Activated naive CD4-positive, alpha-beta T cell treated with anti-CD3 and anti-CD28 coated beads, Interleukin-2, amount 50 U/mL, for 16 hours (primary cell): ENCODE measurements at regions not wholly inside any gene's neighbourhood (a gene's known extent, or its start where the extent isn't known, plus 50 kb on each side); places are given as distances from the start of the nearest gene placed in this dataset.

Experiments
- DNase-seq: peaks from one replicate; pipeline ENCODE4 v3.0.0-alpha.2; 2020

DNA sequence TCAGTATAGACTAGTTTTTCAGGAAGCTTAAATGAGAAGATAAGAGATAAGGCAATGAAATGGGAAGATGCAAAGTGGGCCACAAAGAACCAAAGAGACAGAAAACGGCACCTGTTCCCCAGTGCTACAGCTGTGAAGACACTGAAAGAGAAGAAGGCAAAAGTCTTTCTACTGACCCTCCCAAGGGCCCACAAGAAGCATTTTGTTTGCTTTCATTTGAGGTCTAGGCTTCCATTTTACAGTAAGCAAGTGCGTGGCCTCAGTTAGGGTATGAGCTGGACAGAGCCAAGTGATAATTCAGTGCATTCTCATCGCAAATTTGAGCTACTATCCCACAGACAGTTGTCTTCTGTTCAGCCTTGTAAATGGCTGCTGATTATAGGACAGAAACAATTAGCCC, 53.4 kb upstream of the STK17B start:
- no peak for DNase-seq

DNA sequence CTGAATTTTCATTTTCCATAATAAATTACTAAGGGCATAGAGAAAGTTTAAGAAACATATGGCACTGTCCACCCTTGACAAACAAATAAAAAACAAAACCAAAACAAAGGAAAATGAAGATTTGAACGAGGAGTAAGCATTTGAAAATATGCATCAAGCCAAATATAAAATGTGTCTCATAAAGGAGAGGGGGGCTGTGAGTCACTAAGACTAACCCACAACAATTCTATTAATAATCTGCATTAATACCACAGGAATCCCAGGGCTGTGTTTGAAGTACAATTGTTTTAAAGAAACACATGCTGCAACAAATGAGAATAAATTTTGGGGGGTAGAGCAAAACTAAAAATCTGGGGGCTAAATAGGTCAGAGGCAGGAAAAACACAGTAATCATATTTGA, 53.8 kb upstream of the STK17B start:
- no peak for DNase-seq

DNA sequence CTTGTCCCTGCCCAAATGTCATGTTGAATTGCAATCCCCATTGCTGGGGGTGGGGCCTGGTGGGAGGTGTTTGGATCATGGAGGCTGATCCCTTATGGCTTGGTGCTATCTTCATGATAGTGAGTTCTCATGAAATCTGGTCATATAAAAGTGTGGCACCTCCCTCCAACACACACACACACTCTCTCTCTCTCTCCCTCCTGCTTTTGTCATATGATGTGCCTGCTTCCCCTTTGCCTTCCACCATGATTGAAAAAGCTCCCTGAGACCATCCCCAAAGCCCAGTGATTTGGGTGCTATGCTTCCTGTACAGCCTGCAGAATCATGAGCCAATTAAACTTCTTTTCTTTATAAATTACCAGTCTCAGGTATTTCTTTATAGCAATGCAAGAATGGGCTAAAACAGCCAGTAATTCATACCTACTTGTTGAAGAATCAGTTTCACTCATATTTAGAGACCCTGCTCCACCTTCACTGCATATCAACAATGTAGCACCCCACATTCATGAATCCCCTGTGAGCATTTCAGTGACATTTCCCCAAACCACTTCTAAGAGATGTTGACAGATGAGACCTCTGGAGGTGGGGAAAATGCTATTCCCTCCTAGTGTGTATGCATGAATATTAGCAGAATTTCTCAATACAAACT, 54.8 kb upstream of the STK17B start:
- no peak for DNase-seq

DNA sequence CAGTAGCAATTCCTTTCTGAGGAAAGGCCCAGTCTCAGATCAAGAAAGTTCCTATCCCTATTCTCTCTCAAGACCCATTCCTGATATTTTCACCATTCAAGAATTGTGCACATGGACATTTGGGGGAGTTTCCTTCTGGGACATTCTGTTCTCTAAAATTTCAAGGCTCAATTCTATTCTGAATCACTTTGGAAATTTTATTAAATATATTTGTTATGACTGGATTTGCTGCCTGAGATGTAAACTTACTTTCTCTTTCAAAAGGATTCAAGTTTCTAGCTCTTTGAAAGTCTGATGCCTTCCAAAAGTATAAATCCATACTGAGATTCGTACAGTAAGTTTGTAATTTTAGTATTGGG, 55.3 kb upstream of the STK17B start:
- DNase-seq, result no peak

DNA sequence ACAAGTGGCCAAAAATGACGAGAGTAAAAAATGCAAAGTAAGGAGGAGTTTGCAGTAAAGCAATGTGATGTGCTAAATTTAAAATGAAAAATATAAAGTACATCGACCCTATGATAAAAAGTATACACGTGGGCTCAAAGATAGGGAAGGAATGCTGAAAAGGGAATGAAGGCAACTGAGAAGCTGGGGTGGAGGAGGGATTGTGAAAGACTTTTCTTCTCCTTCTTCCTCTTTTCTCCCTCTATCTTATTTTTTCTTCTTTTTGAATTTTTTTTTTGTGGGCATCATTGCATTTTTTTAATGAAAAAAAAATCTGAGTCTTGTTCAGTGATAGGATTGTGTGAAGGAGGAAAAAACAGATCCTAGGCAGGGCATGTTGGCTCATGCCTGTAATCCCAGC, 57.6 kb upstream of the STK17B start:
- no peak for DNase-seq

DNA sequence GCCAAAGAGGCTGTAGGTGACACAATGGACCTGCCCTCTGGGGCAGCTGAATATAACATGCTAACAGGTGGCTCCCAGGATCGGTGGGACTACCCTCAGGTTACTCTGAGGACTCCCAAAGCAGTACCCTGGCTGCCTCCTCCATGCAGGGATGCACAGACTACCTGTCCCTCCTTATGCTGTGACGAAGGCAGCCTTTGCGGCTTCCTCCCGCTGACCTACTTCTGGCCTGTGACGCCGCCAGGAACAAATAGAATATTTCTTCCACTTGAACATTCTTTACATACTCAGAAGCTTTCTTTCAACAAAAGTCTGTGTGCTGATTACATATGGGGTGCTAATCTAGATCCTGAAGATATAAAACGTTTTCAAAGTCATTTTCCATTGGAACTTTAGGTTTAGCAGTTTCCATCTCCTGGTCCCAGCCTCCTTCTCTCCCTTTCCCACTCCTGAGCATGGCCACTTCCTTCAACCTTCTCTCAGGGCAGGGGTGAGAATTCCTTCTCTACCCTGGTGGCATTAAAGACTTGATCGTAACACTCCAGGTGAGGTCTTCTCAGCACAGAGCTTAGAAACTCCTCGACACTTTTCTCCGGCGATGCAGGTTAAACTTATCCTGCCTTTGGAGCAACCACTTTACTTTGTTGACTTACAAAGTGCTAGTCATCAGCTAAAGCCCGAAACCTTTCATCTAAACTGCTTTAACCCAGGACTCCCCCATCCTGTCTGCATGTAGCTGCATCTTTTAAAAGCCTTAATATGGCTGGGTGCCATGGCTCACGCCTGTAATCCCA, 58.9 kb upstream of the STK17B start:
- peak; percentile 26 for DNase-seq

DNA sequence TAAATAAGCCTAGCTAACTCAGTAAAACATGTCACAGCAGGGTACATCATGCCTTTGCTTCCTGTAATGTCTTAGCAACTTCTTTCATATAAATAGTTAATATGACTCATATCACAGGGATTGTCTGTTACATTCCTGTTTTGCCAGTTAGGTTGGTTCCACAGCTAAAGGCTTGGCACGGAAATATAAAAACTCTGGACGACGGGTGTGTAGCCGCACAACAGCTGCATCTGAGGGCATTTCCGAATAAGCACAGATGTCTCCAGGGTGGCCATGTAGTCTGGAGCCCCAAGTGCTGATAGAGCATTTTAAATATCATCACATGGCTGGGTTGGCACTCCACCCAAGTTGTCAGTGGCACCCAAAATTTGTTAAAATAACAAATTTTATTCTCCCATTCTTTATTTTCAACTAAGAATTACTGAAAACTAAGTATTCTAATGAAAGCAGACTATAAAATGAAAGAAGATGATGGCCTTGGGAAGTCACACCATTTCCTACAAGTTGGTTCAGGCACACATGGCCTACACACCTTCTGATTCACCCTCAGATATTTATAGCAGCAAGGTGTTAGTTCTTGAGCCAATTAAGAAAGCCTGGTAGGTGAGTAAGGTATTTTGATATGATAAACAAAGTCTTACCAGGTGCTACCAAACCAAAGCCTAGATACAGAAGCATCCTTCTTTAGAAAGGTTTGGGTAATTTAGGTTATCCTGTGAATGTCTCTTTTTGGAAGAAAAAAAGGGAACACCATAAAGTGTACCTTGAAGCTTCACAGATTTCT, 61.8 kb upstream of the STK17B start:
- DNase-seq, result no peak

DNA sequence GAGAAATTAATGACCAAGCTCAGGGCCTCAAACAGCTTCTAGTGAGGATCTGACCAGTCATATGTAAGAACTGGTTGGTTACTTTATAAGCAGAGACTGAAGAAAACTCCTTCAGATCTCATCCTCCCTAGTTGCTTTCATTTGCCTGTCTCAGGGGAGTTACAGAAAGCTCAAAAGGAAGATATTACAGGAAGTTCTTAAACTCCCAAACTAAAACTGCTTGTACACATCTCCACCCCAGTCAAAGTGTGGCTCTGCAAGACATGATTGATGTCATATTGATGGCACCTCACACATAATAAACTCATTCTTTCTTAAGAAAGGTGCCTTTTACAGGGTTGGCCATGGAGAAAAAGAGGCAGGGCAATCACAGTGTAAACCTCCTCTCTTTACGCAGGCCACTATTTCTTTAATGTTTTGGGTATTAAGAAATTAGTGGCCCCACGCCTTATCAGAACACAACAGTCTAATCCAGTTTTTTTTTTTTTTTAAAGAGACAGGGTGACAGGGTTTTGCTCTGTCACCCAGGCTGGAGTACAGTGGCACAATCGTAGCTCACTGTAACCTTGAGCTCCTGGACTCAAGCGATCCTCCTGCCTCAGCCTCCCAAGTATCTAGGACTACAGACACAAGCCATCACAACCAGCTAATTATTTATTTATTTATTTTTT, 62.6 kb upstream of the STK17B start:
- DNase-seq, result no peak

DNA sequence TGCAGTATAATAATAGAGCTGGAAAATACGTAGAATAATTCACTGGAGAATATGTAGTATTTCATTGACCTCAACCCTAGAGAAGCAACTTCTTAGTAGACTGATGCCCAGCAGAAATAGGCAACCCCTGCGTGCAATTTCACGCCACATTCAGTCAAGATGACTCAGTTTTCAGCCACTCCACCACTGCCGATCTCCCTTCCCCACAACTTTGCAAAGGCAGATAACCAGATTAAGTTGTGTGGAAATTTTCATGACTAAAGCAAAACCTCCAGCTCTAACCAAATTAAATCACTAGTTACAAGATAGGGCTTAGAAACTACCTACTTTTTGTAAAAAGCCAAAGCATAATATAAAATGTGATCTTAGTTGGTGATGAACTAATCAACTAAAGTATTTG, 63.3 kb upstream of the STK17B start:
- DNase-seq, result peak; percentile 46

DNA sequence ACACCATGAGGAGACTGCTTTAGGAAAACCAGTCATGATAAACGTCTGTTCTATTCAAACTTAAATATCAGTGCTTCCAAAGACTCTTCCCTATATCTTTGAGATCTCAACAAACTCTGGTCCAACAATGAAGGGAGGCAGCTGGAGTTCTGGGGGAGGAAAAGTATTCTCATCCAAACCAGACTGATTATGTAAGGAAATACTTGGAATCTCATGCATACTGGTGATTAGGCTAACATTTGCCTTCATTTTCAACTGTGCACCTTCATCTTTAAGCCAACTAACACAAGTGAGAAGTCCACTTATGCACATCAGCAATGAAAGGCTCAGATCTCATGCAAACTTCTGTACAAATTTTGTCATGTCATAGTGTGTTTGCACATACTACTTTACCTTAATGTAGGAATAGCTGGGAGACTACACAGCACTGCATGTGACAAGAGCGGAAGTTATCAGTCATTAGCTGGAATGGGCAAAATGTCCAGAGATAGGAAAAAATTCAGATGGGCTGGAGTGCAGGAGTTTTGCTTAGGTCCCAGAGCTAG, 67.5 kb upstream of the STK17B start:
- DNase-seq, result no peak

DNA sequence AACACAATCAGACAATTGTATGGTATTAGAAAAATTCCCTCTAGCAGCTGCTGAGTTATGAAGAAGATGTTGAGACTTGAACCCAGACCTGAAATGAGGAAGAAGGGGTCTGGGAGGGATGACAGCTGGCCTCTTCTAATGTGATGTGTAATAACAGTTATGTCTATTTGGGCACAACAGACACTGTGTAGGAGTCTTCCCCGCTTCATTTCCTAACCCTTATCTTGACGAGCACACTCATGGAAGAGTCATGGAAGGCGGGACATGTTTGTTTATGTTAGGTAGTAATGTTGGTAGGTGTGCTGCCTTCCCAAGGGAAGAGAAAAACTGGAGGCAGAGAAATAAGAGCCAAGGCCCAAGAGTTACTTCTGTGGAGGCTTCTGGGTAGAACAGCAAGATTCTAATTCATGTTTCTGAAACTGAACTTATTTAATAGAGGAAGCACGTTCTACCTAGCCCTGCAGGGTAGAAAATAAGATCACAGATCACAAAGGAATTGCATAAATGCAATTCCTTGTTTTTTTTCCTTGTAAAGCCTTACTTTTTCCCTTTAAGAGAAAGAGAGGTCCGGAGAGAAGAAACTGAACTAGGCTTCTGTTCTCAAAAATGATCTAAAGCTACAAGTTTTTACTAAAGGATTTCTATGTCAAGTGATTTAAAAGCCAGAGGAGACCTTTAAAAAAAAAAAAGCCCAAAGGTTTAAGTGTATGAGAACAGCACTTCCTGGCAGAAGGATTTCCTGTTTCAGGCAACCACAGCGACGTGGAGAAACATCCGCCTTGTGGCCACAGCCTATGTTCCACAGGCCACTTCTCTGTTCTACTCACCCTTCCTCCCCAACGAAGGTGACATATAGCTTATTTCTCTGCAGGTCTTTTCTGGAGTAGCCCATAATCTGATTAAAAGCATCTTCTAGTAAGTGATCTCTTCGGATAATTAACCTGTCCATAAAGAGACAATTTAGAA, 68.5 kb upstream of the STK17B start:
- peak; percentile 57 for DNase-seq

DNA sequence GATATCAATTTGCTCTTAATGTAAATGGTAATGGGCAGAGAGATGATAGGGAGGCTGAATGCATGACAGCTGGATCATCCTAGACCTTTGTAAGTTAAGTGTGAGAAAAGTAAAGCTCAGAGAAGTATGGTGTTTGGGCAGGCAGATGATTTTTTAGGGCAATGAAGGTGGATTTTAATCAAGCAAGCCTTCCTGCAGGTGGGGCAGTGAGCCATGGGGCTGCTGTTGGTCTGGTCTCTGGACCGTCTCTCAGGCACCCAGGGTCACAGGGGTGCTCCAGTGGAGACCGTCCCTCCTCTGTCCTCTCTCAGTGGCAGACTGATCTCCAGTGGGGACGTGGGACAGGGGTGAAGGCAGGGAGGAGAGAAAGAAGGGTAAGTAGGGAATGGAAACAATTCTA, 69.8 kb upstream of the STK17B start:
- DNase-seq, result no peak

DNA sequence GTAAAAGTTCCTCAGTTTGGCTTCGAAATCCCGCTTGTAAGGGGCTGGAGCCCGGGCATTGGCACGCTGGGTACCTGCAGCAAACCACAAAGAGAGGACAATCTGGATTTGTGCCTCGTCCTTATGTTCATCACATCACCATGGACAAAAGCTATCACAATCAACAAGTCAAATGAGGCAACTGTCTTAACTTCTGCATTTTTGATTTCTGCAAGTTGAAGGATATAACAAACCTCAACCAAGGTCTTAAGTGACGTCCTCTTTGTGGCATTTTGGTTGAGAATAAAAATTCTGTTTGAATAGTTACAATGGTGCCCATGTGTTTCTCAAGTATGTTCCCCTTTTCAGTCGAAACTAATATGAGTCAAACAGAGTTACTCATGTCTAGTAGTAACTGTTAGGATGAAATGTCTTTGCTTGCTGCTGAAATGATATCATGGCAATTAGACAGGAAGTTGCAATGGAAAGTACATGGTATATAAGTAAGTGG, 70.8 kb upstream of the STK17B start:
- DNase-seq, result no peak

DNA sequence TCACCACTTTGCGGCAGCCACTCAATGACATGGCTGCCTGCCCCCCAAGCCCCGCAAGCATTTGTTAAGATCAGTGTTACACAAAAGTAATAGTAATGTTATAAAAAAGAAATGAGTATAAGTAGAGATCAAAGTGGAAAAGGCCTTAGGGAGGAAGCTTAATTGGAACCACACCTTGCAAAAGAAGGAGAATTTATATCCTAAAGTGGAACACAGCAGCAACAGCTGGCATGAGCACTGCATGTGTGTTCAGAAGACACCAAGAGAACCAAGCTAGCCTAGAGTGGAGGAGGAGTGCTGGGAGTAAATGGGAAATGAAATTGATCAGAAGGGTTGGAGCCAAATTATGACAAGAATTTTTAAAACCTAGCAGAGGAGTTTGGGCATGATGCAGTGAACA, 73.1 kb upstream of the STK17B start:
- DNase-seq, result no peak

DNA sequence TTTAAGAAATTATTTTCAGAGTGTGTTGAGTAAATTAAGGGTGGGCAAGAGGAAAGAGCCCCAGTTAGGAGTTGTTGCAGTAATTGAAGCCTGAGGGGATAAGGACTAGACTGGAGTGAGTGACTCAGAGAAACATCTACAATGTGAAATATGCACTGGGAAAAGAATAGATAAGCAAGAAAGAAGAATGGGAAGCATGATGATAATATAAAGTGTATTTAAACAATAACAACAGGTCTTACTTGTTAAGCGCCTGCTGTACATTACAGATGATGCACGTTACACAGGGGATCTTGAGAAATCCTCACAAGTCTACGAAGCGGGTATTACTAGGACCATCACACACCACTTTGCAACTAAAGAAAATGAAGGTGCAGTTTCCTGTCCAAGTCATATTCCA, 73.6 kb upstream of the STK17B start:
- DNase-seq, result no peak

DNA sequence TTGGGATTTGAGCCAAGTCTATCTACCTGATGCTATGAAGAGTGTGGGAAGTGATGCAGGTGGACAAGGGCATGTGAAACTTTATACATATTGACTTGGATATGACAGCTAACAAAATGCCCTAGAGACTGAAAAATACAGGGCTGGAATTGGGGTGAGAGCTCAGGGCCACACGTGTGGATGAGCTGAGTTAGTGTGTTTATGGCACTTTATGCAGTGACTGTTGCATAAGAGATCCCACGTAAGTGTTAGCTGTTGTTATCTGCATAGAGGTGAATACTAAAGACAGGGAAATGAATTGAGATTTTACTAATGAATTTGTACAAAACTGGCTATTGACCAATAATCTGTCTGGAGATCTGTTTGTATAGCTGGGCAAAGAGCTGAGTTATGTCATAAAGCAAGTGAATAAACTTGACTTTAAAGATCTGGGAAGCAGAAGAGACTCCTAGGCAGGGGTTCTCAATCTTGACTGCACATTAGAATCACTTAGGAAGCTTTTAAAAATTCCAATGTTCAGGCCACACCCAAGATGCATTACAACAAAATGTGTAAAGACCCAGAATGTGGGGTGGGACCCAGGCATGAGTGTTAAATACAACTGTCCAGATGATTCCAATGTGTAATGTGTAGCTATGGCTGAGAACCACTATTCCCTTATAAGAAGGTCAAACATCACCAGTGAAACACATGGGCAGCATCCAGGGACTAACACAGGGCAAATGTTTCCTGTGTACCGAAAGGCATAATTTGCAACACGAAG, 74.2 kb upstream of the STK17B start:
- no peak for DNase-seq

DNA sequence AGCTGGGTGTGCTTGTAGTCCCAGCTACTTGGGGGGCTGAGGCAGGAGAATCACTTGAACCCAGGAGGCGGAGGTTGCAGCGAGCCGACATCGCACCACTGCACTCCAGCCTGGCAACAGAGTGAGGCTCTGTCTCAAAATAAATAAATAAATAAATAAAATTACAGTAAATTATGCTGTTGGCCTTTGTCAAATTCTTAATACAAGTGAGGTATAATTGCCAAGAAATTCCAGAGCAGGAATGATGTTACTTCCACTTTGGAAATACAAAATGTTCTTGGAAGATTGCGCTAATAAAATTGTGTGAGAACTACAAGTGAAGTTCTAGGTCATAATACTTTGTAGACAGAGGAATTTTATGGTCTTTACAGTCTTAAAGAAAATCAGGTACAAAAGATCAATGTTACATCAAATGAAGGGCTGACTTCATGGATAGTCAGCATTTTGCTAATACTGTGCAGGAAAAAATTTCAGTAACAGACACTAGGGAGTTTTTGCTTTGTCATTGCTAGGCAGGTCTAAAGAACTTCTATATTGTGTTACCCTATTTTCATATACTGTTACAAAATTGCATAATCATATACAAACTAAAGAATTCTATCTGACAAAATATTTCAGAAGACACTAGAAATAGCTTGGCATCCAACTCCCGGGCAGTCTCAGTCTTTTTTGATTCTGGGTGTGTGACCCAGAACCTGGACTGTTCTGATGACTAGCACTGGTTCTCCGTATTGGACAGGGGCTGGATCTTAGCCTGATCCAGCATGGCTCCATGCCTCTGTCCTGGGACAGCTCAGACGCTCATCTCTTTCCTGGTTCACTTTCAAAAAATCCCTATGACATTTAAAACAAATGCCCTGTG, 76.0 kb upstream of the STK17B start:
- DNase-seq, result no peak

DNA sequence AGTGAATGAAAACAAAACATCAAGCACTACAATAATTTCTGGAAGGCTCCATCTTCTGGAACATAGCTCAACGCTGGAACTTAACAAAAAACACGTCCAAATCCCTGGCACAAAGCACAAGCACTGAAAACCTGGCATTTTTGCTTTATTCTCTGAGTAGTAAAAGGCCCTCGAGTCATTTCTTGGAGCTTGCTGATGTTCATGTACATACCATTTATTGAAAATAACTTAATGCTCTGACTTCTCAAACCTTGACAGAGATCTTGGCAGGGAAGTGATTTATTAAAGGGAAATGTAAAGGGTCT, 76.5 kb upstream of the STK17B start:
- no peak for DNase-seq

DNA sequence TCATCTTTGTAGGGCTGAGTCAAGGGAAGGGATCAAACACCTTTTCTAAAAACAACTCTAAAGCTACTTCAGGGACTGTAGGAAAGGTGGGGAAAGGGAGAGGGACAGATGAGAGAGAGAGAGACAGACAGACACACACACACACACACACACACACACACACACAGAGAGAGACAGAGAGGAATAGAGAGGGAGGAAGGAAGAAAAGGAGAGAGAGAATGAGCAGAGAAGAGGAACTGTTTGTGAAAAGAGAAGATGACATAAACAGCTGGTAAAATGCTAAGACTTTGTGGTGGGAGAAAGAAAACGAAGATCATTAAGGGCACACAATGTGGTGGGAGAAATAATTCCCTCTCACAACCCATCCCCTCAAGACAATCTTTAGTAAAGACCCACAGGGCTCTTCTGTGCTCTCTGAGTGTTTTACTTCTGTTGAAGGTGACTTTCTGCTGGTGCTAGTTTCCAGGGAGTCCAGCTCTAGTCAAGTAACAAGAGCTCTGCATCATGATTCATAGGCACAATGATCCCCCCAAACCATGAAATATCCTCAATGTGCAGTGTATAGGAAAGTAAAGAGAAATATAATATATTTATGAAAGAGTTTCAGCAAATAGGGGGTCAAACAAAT, 77.2 kb upstream of the STK17B start:
- no peak for DNase-seq

DNA sequence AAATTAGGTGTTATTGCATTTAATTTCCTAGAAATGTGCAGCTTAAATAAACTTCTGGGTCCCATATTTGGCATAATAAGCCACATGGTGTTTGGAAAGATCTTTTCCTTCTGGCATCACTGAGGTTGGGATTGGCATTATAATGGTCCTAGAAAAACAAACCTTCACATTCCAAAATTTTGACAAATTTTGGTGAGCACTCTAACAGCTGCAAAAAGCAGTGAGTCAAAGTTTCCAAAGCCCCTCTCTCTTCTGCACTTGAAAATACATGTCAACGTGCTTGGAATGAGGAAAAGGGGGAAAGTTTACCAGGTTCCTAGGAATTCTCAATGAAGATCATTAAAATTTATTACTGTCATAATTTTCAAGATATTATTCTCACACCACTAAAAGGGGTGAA, 77.8 kb upstream of the STK17B start:
- DNase-seq, result no peak
